ENCODE measurements at regions not wholly inside any gene's neighbourhood (a gene's known extent, or its start where the extent isn't known, plus 50 kb on each side); places are given as distances from the start of the nearest gene placed in this dataset.

- FAIRE-seq: no peak
Observed at GRCh38 chr6:139430899-139431601, 56.6 kb upstream of the CITED2 start.

- FAIRE-seq: no peak
Observed at GRCh38 chr6:139429580-139430145, 55.2 kb upstream of the CITED2 start.

GRCh38 chr6:139427199-139427598 lies 52.8 kb upstream of the CITED2 start:
- FAIRE-seq: no peak

- no peak for FAIRE-seq
Observed at GRCh38 chr6:139426795-139427194, 52.3 kb upstream of the CITED2 start.

- FAIRE-seq: no peak
Observed at GRCh38 chr6:139425780-139426179, 51.3 kb upstream of the CITED2 start.

- no peak for FAIRE-seq
Observed at GRCh38 chr6:139423971-139424667, 49.7 kb upstream of the CITED2 start.
